NCI-H82 treated with DMSO at 0.1 percent for 48 hours (cell line): ENCODE measurements at regions not wholly inside any gene's neighbourhood (a gene's known extent, or its start where the extent isn't known, plus 50 kb on each side); places are given as distances from the start of the nearest gene placed in this dataset.
"Not testable (repeated sequence)": the region's sequence is repeated elsewhere in the genome, so short reads cannot be mapped to it uniquely, and the experiment has no call there.

Experiments used
- DNase-seq: peaks from one replicate; lab custom pipeline; 2025; ENCODE audit not compliant: unreplicated experiment; lab: John Stamatoyannopoulos, UW

DNA sequence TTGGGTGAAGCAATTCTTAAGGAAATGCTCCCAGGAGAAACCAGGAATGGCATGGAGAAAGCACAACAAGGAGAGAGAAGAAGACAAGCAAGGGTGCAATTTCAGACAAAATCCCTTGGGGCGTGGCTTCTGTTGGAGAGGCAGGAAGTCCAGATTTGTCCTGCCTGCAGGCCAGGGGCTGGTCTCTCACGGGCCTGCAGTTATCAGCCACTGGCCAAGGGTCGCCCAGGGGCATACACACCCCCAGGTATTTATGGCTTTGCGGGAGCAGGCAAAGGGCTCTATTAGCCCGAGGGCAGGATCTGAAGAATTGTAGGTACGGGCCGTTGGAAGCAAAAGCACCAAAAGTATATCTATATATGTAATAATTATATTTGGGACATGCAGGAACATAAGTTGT, 87.7 kb downstream of the IYD start:
- DNase-seq = no peak

DNA sequence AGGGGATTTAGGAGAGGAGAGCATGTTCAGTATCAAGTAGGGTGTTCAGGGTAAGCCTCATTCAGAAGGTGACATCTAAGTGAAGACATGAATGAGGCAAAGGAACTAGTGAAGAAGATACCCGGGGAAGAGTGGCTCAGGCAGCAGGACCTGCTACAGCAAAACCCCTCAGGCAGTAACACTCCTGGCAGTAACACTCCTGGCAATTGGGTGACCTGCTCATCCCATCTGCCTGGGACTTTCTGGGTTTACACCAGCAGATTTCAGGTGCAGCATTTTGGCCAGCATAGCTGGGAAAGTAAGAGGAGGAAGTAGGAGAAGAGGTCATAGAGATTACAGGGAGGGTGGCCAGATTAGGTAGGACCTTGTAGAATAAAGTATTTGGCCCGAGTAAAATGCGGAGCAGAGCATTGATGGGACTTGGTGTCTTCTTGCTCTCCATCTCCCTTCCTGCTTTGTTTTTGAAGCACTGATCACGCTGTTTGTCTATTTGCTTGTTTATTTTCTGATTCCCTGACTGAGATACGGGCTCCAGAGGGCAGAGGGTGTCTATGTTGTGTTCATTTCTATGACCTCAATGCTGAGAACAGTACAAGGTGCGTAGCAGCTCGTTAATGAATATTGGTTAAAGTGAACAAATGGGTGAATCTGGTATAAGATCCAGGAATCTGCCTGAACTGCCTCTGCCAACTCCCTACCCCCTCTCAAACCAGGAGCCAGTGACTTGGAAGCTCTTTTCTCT, 88.3 kb downstream of the IYD start:
- no peak for DNase-seq

DNA sequence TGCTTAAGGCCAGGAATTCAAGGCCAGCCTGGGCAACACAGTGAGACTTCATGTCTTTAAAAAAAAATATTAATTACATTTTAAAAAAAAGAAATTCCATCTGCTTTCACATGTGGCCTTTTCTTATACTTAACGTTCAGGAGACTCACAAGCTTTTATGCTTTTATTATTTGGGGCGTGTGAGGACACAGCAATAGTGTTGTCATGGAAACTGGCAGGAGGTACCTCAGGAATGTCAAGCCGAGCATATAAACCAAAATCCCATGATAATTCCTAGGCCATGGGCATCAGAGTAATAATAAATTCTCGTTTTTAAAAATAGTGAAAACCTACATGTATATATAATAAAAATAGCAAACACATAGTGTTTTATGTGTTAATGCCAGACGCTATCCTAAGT, 89.8 kb downstream of the IYD start:
- DNase-seq = no peak

DNA sequence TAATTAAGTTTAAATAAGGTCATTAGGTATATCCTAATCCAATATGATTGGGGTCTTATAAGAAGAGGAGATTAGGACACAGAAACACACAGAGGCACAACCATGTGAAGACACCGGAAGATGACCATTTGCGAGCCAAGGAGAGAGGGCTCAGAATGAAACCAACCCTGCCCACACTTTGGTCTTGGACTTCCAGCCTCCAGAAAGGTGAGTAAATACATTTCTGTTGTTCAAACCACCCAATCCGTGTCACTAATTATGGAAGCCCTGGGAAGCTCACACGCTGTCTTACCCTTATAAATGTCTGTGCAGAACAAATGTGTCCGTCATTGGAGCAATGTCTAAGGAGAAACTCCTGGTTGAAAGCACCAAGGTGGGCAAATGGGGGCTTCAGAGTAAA, 95.0 kb downstream of the IYD start:
- no peak for DNase-seq

DNA sequence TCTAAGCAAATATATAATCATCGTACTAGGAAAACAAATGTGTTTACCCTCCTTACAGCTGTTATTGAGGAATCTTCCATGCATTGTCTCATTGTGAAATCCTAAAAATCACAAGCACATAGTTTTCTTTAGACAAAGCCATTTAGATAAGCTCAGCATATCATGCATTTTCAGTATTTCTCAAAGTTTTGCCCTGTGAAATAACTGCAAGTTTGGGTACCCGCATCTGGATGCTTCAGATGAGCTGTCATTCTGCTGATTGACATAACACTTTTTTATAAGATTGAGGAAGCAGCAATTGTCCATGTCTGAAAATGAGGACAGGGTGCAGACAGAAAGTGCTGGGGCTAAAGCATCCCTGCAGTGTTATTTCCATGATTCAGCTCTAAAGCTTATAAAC, 96.2 kb downstream of the IYD start:
- no peak for DNase-seq

DNA sequence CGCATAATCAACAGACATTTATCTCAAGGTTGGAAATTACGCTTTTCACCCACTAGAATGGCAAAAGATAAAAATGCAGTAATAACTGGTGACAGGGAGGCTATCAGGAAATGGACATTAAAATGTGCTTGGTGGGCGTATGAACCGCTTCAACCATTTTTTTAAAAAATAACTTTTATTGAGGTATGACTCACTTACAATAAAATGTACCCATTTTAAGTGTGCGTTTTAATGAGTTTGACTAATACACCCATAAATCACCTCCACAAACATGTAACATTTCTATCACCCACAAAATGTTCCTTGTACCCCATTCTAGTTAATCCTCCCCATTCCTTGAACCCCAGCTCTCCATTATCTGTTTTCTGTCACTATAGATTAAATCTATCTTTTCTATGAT, 96.8 kb downstream of the IYD start:
- no peak for DNase-seq

DNA sequence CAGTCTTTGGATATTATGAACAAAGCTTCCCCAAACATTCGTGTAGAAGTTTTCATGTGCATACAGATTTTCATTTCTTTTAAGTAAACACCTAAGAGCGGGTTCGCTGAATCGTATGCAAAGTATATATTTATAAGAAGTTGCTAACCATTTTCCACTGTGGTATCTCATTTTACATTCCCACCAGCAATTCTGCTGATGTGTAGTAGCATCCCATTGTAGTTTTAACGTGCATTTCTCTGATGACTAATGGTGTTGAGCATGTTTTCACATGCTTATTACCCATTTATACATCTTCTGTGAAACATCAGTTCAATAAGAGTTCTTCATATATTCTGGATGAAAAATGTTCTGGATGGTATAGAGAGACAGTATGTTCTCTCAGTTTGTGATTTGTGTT, 97.4 kb downstream of the IYD start:
- DNase-seq = no peak

DNA sequence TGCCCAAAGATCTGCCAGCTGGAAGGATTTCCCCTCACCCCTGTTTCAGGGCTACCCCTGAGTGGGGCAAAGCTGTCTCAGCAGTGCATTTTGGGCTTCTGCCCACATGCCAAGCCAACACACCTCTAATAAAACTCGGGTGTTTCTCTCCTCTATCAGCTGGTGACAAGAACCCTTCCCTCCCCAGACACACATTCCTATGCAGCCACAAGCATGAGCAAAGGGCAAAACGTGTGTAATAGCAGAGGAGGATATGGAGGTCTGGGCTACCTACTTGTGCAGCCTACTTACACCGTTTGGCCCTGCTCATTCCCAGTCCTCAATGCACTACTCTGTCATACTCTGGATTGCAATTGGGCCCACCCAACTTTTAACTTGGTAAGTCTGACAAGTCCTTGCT, 101.3 kb downstream of the IYD start:
- no peak for DNase-seq

DNA sequence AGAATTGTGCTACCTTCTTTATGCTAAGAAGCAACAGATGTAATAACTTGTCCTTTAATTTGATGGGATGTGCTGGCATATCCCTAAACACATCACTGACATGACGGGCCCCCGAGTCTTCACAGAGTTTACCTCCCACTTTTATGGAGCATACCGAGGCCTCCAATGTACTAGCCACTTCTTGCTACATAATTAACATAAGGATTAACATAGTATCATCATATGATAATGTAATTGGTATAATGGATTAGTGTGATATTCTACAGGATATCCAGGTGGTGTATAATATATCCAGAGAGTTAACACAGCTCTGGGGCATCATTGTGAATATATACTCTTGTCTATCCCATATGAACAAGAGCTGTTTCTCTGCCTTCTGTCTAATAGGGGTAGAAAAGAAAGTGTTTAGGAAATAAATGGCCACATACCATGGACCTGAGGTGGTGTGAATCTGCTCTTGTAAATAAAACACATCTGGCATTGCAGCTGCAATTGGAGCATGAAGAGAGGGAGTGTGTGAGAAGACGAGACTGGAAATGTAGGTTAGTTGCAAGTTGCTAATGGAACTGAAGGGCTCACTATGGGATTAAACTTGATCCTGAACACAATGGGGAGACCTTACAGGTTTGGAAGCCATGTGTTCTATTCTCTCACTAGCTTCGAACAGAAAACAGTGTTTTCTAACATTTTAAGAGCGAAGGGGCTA, 102.3 kb downstream of the IYD start:
- DNase-seq = no peak

DNA sequence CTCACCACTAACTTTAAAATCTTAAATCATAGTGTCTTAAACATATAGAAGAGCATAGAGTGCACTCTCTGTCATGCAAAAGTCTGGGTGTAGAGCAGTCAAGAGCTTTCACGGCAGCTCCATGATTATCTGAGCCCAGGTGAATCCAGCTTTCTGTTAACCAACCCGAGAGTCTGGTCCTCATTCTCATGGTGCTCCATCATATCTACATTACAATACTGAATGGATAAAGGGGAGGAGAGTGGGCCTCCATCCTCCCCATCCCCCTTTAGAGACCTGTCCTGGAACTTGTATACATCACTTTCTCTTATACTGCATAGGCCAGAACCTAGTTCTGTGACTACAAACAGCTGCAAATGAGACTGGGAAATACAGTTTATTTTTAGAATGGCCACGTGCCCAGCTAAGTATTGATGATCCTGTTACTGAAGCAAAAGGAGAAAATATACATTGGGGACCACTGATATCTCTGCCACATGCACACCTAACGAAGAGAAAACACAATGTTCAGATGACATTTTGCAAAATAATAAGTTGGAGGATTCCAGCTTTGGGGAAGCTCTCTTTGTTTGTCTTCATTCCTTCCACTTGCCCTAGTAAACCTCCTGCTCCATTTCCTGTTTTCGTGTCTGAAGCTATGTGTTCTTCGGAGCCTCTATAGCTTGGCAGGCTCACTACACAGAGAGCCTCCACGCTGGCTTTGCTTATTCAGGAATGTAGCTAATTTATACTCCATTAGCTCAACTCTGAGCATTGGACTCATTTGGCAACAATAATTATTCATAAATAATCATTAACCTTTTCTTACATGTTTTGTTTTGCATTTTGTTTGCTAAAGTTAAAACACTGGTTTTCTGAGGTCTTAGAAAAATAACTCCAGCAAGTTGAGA, 110.1 kb downstream of the IYD start:
- DNase-seq = no peak

DNA sequence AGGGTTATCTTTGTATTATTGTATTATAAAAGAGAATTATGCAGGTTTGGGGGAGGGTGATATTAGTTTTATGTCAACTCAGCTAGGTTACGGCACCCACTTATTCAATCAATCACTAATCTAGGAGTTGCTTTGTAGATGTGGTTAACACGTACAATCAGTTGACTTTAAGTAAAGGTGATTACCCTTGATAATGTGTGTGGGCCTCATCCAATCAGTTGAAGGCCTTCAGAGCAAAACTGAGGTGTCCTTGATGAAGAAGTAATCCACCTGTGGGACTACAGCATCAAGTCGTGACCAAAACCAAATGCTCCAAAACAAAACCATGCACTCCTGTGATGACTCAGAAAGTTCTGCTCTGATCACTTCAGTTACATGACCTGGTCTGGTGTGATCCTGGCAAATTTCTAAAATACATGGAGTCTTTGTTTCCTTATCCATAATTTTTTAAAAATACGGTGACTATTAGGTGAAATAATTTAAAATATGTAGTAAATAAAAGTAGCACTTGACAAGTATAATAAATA, 114.1 kb downstream of the IYD start:
- DNase-seq = no peak

DNA sequence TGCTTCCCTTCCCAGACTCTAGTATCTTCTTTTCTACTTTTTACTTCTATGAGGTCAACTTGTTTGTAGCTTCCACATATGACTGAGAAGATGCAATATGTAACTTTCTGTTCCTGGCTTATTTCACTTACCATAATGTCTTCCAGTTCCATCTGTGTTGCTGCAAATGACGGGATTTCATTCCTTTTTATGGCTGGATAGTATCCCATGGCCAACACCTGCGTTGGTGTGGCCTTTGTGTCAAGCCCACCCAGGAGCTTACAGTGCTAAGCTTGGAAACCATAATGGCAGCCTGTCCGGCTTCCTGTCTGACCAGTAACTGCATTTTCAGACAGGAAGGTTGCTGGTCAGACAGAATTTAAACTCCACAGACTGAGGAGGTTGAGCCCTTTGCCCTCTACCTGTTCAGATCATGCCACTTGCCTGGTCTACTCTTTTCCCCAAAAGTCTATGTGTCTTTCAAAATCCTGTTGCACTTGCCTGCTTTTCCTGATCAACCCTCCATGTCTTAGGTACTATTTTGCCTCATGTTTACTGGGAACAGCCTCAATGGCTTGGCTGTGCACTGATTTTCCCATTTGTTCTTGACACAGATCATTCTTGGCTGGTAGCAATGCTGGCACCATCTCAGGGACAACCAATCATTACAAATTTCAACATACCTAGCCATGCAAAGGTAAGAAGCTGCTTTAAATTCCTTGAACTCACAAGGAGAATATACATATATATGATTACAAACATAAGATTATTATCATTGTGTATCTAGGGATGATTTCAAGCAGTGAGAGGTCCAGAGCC, 114.3 kb upstream of the PLEKHG1 start:
- no peak for DNase-seq

DNA sequence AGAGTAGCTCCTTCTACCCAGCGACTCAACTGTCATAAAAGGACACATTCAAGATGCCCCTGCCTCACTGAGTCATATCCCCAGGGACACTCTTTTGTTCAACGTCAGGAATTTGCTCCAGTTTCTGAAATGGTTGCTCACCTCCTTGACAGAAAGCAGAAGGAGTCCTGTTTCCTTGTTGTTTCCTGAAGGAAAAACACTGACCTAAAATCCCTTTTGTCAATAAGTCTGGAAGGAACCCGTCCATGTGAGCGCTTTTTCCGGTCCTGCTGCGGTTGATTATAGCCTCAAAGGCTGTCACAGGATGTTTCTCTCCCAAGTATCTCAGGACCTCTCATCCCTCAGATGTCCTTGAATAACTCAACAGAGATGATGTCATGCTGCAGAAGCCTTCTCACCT, 113.6 kb upstream of the PLEKHG1 start:
- no peak for DNase-seq

DNA sequence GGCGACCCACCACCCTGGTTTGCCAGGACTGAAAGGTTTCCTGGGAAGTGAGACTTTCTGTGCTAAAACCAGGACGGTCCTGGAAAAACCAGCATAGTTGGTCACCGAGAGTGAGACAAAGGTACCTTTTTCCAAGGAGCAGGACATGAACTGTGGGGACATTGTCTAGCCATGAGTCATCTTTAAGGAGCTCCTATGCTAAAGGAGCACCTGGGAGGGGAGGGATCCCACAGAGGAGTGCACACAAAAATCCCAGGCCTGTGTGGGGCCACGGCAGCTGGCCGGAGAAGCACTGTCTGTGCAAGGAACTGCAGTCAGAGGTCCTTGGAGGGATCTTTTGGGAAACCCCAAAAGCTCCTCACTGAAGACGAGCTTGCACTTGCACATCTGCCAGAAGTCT, 109.1 kb upstream of the PLEKHG1 start:
- no peak for DNase-seq

DNA sequence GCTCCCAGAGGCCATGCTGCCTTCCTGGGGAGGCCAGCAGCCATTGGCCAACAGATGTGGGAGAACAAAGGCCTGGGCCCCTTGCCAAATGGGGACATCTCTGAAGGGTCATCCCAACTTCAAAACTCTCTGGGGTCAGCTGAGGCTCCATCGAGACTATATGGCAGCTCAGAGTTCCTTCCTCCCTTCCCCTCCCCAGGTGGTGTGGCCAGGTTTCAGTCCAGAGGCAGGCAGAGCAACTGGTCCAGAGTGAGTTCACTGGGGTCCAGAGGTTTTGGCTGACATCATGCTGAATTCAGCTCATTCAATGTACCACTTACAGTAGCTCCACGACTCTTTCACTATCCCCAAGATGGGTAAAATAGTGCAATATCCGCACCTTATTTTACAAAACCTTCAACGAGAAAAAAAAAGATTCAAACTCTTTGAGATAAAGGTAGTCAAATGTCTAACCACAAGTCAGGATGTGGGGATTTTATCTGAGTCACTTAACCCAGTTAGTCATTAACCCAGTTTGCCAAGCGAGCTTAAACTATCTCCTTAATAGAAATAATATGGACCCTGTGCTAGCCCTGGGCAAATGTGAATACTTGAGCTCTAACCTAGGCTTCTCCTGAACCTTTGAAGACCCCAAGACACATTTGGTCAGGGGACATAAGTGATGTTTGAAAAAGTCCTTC, 108.4 kb upstream of the PLEKHG1 start:
- DNase-seq = no peak

DNA sequence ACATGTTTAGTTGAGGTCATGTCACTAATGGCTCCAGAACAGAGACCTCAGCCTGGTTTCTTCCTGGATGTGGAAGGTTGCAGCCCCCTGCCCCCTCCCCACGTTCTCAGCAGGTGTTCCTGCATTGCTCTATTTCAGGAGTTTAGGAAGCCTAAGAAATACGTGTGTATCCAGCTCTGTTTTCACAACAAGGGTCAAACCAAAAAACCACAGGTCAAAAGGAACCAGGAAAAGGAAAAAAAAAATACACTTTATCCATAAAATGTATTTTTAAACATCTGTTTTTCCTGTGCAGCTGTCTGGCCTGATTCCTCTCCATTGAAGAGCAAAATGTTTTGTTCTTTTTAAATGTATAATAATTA, 107.9 kb upstream of the PLEKHG1 start:
- no peak for DNase-seq

DNA sequence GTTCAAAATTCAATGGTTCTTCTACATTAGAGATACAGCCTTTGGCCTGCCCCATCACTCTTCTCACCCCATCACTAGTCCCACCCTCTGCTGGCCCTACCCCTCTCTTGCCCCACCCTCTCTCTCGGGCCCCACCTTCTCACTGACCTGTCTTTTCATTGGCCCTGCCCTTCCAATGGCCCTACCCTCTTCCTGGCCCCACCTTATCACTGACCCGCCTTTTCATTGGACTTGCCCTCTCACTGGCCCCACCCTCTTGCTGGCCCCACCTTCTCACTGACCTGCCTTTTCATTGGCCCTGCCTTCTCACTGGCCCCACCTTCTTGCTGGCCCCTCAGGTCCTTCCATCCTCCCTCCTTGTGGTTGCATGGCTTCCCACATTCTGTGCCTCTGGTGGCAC, 107.2 kb upstream of the PLEKHG1 start:
- no peak for DNase-seq

DNA sequence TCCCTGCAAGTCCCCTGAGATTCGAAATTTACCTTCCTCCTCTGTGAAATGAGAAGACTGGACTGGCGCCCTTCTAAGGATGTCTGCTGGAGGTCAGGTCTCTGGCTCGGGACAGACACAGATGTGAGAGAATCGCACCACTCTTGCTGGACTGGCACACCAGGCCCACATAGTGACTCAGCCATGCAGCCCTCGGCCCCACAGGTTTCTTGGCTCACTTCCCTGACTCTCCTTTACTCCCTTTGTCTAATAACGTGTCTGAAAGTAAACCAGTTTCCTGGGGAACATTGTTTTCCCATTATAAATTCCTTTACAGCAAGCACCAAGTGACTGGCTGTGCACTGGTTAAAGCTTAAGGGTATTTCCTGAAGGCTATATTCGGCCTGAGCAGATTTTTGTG, 106.7 kb upstream of the PLEKHG1 start:
- no peak for DNase-seq

DNA sequence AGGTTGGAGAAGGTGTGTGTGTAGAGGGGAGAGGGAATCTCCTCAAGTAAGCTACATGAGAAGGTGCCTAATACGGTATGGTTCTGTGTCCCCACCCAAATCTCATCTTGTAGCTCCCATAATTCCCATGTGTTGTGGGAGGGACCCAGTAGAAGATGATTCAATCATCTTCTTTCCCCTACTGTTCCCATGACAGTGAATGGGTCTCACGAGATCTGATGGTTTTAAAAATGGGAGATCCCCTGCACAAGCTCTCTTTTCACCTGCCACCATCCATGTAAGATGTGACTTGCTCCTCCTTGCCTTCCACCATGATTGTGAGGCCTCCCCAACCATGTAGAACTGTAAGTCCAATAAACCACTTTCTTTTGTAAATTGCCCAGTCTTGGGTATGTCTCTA, 106.1 kb upstream of the PLEKHG1 start:
- DNase-seq = not testable (repeated sequence)

DNA sequence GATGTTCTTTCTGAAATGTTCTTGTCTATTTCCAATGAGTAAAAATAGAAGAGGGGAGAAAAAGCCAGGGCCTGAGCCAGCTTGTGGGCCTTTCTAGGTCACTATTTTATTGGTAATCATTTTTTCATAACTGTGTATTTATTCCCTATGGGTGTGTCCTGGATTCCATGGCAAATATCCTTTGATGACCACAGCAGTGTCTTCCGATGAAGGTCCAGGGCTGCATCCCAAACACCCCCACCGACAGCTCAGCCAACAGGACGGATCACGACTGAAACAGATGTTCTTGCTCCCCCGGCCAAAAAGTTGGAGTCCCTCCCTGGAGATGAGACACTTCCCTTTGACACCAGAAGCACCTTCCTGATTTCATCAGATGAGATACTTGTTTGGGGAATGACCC, 105.4 kb upstream of the PLEKHG1 start:
- DNase-seq = no peak
